ENCODE measurements at regions not wholly inside any gene's neighbourhood (a gene's known extent, or its start where the extent isn't known, plus 50 kb on each side); places are given as distances from the start of the nearest gene placed in this dataset.

DNA sequence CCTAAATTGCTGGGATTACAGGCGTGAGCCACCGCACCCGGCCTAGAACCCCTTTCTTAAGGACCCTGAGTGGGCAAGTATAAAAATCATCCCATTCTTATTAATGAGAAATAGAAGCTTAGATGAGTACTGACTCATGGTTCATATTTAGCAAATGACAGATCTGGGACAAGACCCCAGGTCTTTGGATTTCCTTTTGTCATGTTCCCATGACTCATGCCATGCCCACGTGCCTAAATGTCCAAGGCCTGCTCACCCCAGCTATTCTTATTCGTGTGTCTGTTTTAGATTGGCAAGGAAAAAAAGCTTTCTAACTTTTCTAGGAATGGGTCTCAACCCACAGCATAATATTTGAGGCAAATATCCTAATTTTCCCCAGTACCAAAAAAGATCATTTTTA, 57.7 kb upstream of the RPS23 start:
- Histone ChIP-seq H3K79me2 (ENCODE audit: low read length) (no peaks in the 10 kb centered on the region), H3K9ac (ENCODE audit: low read length) (no peak overlapping the region), H3K4me2 (ENCODE audit: low read length) (no peak overlapping the region), H3K9me3 (ENCODE audit: insufficient read depth, low read length) (no peaks in the 10 kb centered on the region), H4K20me1 (ENCODE audit: insufficient read depth, low read length) (no peaks in the 10 kb centered on the region), H3K36me3 (replicated peaks; ENCODE audit: low read depth, low read length) (no peaks in the 10 kb centered on the region), H3K27ac (ENCODE audit: low read length) (no peak overlapping the region), H3K4me1 (ENCODE audit: low read length) (no peaks in the 10 kb centered on the region), H2AFZ (ENCODE audit: low read depth, low read length) (no peak overlapping the region), H3K4me3 (ENCODE audit: low read length) (no peak overlapping the region), H3K27me3 (ENCODE audit: low read depth, low read length) (no peaks in the 10 kb centered on the region)
- TF ChIP-seq, protein P1, sequence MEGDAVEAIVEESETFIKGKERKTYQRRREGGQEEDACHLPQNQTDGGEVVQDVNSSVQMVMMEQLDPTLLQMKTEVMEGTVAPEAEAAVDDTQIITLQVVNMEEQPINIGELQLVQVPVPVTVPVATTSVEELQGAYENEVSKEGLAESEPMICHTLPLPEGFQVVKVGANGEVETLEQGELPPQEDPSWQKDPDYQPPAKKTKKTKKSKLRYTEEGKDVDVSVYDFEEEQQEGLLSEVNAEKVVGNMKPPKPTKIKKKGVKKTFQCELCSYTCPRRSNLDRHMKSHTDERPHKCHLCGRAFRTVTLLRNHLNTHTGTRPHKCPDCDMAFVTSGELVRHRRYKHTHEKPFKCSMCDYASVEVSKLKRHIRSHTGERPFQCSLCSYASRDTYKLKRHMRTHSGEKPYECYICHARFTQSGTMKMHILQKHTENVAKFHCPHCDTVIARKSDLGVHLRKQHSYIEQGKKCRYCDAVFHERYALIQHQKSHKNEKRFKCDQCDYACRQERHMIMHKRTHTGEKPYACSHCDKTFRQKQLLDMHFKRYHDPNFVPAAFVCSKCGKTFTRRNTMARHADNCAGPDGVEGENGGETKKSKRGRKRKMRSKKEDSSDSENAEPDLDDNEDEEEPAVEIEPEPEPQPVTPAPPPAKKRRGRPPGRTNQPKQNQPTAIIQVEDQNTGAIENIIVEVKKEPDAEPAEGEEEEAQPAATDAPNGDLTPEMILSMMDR (IDR thresholded peaks at IDR 0.05; ENCODE audit: low read depth, low read length) = no peak
- no peak for TF ChIP-seq EZH2phosphoT487 (IDR thresholded peaks at IDR 0.05; ENCODE audit: low read depth)

DNA sequence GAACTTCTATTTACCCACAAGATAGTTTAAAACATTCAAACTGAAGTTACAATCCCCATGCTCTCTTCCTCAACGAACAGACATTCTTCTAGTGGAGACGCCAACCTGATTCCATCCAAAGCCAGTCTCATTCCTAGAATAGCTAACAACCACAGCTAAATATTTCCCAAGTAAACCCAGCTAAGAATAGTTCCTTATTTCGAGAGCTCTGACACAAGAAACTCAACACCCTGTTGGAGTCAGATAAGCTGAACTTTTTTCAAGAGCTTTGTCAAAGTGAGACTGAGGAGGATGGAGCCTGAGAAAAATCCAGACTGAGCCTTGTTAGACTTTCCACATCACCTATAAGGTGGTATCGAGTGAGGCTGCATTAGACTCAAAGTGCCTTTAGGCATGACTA, 56.7 kb upstream of the RPS23 start:
- H3K9ac ChIP-seq (ENCODE audit: low read length) = no peak overlapping the region
- H4K20me1 ChIP-seq (ENCODE audit: insufficient read depth, low read length) = no peaks in the 10 kb centered on the region
- no peak overlapping the region for H2AFZ ChIP-seq (ENCODE audit: low read depth, low read length)
- H3K36me3 ChIP-seq (replicated peaks; ENCODE audit: low read depth, low read length) = no peaks in the 10 kb centered on the region
- H3K4me2 ChIP-seq (ENCODE audit: low read length) = no peak overlapping the region
- H3K27me3 ChIP-seq (ENCODE audit: low read depth, low read length) = no peaks in the 10 kb centered on the region
- no peaks in the 10 kb centered on the region for H3K9me3 ChIP-seq (ENCODE audit: insufficient read depth, low read length)
- H3K4me1 ChIP-seq (ENCODE audit: low read length) = no peaks in the 10 kb centered on the region
- H3K4me3 ChIP-seq (ENCODE audit: low read length) = no peak overlapping the region
- no peak for TF ChIP-seq EZH2phosphoT487 (IDR thresholded peaks at IDR 0.05; ENCODE audit: low read depth)
- TF ChIP-seq, protein P1 (IDR thresholded peaks at IDR 0.05; ENCODE audit: low read depth, low read length) = no peak
- H3K27ac ChIP-seq (ENCODE audit: low read length) = no peak overlapping the region
- no peaks in the 10 kb centered on the region for H3K79me2 ChIP-seq (ENCODE audit: low read length)

DNA sequence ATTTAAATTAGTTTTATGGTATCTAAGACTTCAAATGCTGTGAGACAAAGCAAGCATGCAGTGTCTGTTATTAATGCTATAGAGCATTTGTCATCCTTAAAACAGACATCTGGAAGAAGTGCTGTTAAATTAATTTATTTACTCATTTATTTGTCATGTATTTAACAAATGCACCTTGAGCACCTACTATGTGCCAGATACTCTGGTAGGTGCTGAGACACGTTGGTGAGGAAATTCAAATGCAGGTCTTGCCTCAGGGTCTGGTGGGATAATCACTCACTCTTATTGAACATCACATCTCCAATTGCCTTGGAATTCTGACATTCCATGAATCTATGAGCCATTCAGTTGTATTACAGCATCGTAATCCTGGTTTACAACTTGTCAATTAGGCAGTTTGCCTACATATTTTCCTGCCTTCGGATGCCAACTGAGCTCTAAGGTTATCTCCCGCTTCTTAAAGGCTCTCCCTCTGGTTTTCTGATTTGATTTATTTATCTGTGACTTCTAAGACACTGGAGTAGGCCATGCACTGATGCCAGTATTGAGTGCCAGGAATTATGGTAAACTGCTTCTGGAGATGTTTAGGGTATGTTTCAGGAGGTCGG, 56.0 kb upstream of the RPS23 start:
- Histone ChIP-seq H3K4me2 (ENCODE audit: low read length) (no peak overlapping the region), H3K4me3 (ENCODE audit: low read length) (no peak overlapping the region), H4K20me1 (ENCODE audit: insufficient read depth, low read length) (no peaks in the 10 kb centered on the region), H3K27me3 (ENCODE audit: low read depth, low read length) (no peaks in the 10 kb centered on the region), H3K36me3 (replicated peaks; ENCODE audit: low read depth, low read length) (no peaks in the 10 kb centered on the region), H2AFZ (ENCODE audit: low read depth, low read length) (no peak overlapping the region), H3K9ac (ENCODE audit: low read length) (no peak overlapping the region), H3K27ac (ENCODE audit: low read length) (no peak overlapping the region), H3K9me3 (ENCODE audit: insufficient read depth, low read length) (no peaks in the 10 kb centered on the region), H3K4me1 (ENCODE audit: low read length) (no peaks in the 10 kb centered on the region), H3K79me2 (ENCODE audit: low read length) (no peaks in the 10 kb centered on the region)
- TF ChIP-seq, protein P1 (IDR thresholded peaks at IDR 0.05; ENCODE audit: low read depth, low read length) = no peak
- TF ChIP-seq EZH2phosphoT487 (IDR thresholded peaks at IDR 0.05; ENCODE audit: low read depth) = no peak

DNA sequence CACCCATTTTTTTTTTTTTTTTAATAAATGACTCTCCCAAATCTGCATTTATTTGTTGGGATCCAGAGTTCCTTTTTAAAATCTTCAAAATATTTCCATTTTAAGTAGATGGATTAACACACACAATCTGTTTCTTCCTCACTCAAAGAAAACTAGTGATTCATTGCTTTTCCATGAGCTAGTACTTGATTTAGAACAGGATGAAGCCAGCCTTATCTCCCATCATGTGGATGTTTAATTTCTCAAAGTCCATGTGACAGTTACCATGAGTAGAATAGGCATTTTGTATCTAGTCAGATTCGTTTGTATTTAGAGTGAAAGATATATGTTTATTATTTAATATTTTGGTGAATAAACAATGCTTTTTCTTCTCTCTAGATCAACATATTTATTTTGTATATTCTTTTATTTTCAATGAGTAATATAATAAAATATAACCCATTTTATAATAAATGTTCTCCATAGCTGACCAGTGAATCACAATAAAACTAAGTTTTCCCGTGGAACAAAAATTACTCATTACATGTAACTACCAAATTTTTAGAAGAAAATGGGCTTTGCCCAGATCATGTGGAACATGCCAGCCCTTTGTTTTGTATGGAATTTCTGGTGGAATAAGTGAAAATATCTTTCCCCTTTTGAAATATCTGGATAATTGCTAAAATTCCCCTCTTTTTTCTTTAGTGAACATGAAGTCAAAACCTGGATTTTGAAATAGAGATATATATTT, 54.9 kb upstream of the RPS23 start:
- H3K27me3 ChIP-seq (ENCODE audit: low read depth, low read length) = no peaks in the 10 kb centered on the region
- H3K9me3 ChIP-seq (ENCODE audit: insufficient read depth, low read length) = no peaks in the 10 kb centered on the region
- no peak overlapping the region for H3K9ac ChIP-seq (ENCODE audit: low read length)
- H4K20me1 ChIP-seq (ENCODE audit: insufficient read depth, low read length) = no peaks in the 10 kb centered on the region
- no peak overlapping the region for H3K27ac ChIP-seq (ENCODE audit: low read length)
- no peaks in the 10 kb centered on the region for H3K79me2 ChIP-seq (ENCODE audit: low read length)
- no peaks in the 10 kb centered on the region for H3K4me1 ChIP-seq (ENCODE audit: low read length)
- H3K36me3 ChIP-seq (replicated peaks; ENCODE audit: low read depth, low read length) = no peaks in the 10 kb centered on the region
- H3K4me3 ChIP-seq (ENCODE audit: low read length) = no peak overlapping the region
- TF ChIP-seq, protein P1 (IDR thresholded peaks at IDR 0.05; ENCODE audit: low read depth, low read length) = no peak
- TF ChIP-seq EZH2phosphoT487 (IDR thresholded peaks at IDR 0.05; ENCODE audit: low read depth) = no peak
- H2AFZ ChIP-seq (ENCODE audit: low read depth, low read length) = no peak overlapping the region
- H3K4me2 ChIP-seq (ENCODE audit: low read length) = no peak overlapping the region
